CD14-positive monocyte (primary cell): ENCODE measurements at regions not wholly inside any gene's neighbourhood (a gene's known extent, or its start where the extent isn't known, plus 50 kb on each side); places are given as distances from the start of the nearest gene placed in this dataset.

Experiments
- DNase-seq, 3 donors: peaks; one replicate each; pipeline ENCODE4 v3.0.0-alpha.2; 2011 to 2022
- H2AFZ ChIP-seq: 2 replicates; pipeline ENCODE4 v1.6.0; 2012; ENCODE audit warnings: mild to moderate bottlenecking, low read depth, low read length, inconsistent platforms; ENCODE audit not compliant: insufficient read depth, poor library complexity, severe bottlenecking
- H3K27ac ChIP-seq, 2 donors: 1 replicate in 1 of 2; 2 replicates in 1 of 2; pipeline ENCODE4 v1.5.1; 2012 to 2013; ENCODE audit warnings: low read length in 2 of 2, control low read depth in 1 of 2, inconsistent platforms in 1 of 2, low read depth in 1 of 2, mild to moderate bottlenecking in 1 of 2
- H3K27me3 ChIP-seq, 2 donors: one replicate each; pipeline versions ENCODE4 v1.6.0 to v1.6.1; 2011 to 2013; ENCODE audit warnings: low read length in 2 of 2; ENCODE audit not compliant: control insufficient read depth in 2 of 2, insufficient read depth in 2 of 2
- H3K36me3 ChIP-seq, 2 donors: replicated peaks in 1 of 2; 1 replicate in 1 of 2; 2 replicates in 1 of 2; pipeline versions ENCODE4 v1.5.1 to v1.6.1; 2012 to 2013; ENCODE audit warnings: low read length in 2 of 2, control low read depth in 1 of 2, inconsistent platforms in 1 of 2, mild to moderate bottlenecking in 1 of 2; ENCODE audit not compliant: insufficient read depth in 2 of 2, control insufficient read depth in 1 of 2
- H3K4me1 ChIP-seq, 2 donors: 1 replicate in 1 of 2; 2 replicates in 1 of 2; pipeline versions ENCODE4 v1.5.1 to v1.6.1; 2012 to 2013; ENCODE audit warnings: low read length in 2 of 2, control low read depth in 1 of 2, inconsistent platforms in 1 of 2, mild to moderate bottlenecking in 1 of 2, moderate library complexity in 1 of 2; ENCODE audit not compliant: insufficient read depth in 2 of 2, control insufficient read depth in 1 of 2
- H3K4me2 ChIP-seq: replicated peaks from 2 replicates; pipeline ENCODE3; 2012; ENCODE audit warnings: low read length, moderate library complexity, mild to moderate bottlenecking; ENCODE audit not compliant: poor library complexity, severe bottlenecking; ENCODE audit errors: extremely low read depth
- H3K4me3 ChIP-seq, 3 experiments: fragments of 200-600 bp in 1 of 3; sonication (generic) in 1 of 3; replicated peaks in 1 of 3; 1 replicate in 2 of 3; 2 replicates in 1 of 3; pipeline ENCODE4 v1.5.1; 2011 to 2013; ENCODE audit warnings: low read length in 3 of 3, mild to moderate bottlenecking in 3 of 3, control low read depth in 2 of 3, low read depth in 2 of 3, inconsistent platforms in 1 of 3, moderate library complexity in 1 of 3
- H3K79me2 ChIP-seq: 2 replicates; pipeline ENCODE4 v1.6.0; 2012; ENCODE audit warnings: mild to moderate bottlenecking, control low read depth, inconsistent platforms, low read length, moderate library complexity; ENCODE audit not compliant: insufficient read depth
- H3K9ac ChIP-seq: 2 replicates; pipeline ENCODE4 v1.6.0; 2017; ENCODE audit warnings: low read length, mild to moderate bottlenecking; ENCODE audit not compliant: insufficient read depth, poor library complexity, severe bottlenecking
- H3K9me3 ChIP-seq, 2 donors: replicated peaks in 1 of 2; 1 replicate in 1 of 2; 2 replicates in 1 of 2; pipeline versions ENCODE4 v1.5.1 to v1.6.1; 2012 to 2013; ENCODE audit warnings: low read length in 2 of 2, control low read depth in 1 of 2; ENCODE audit not compliant: control insufficient read depth in 1 of 2, insufficient read depth in 1 of 2
- H4K20me1 ChIP-seq: 2 replicates; pipeline ENCODE4 v1.6.0; 2012; ENCODE audit warnings: mild to moderate bottlenecking, low read length, control low read depth, moderate library complexity; ENCODE audit not compliant: insufficient read depth
- H3K27ac Mint-ChIP-seq, 7 donors: one replicate each; pipeline ENCODE4 v1.8.0; 2020; ENCODE audit warnings: mild to moderate bottlenecking in 7 of 7, mixed read lengths in 7 of 7, moderate library complexity in 6 of 7, inconsistent platforms in 2 of 7
- H3K27me3 Mint-ChIP-seq, 3 donors: one replicate each; pipeline ENCODE4 v1.8.0; 2021 to 2022; ENCODE audit warnings: low read depth in 3 of 3, mild to moderate bottlenecking in 3 of 3, mixed read lengths in 3 of 3, moderate library complexity in 3 of 3, inconsistent platforms in 1 of 3
- H3K36me3 Mint-ChIP-seq, 2 donors: one replicate each; pipeline ENCODE4 v1.8.0; 2020; ENCODE audit warnings: mixed read lengths in 2 of 2, inconsistent platforms in 1 of 2, mild to moderate bottlenecking in 1 of 2
- H3K4me1 Mint-ChIP-seq: one replicate; pipeline ENCODE4 v1.8.0; 2020; ENCODE audit warnings: mild to moderate bottlenecking, mixed read lengths
- H3K4me3 Mint-ChIP-seq, 2 donors: one replicate each; pipeline ENCODE4 v1.8.0; 2020; ENCODE audit warnings: mild to moderate bottlenecking in 2 of 2, mixed read lengths in 2 of 2, moderate library complexity in 1 of 2
- H3K9me3 Mint-ChIP-seq, 7 donors: one replicate each; pipeline ENCODE4 v1.8.0; 2020 to 2022; ENCODE audit warnings: mixed read lengths in 7 of 7, mild to moderate bottlenecking in 6 of 7, moderate library complexity in 6 of 7, inconsistent platforms in 2 of 7
- CTCF ChIP-seq: fragments of 200-600 bp; IDR thresholded peaks from one replicate; pipeline ENCODE4 v1.8.0; 2022; ENCODE audit warnings: antibody characterized with exemption, mild to moderate bottlenecking
- WGBS: methylation state at CpG from one replicate; pipeline ENCODE4 v1.1.5; 2013; ENCODE audit warnings: missing lambda C conversion rate; ENCODE audit not compliant: insufficient coverage; 5-methylcytosine and 5-hydroxymethylcytosine counted together
- intact Hi-C, 2 donors: fragments of 100-400 bp; cut with micrococcal nuclease; formaldehyde crosslinking; loops; one replicate each; pipeline versions ENCODE4 v1.15.0 to v1.15.1; 2023

GRCh38 chr1:204813522-204813921, 57.1 kb upstream of the NFASC start:
- H3K4me3 Mint-ChIP-seq = no peak overlapping the region
- Histone ChIP-seq H3K4me3 (no peak overlapping the region), H4K20me1 (no peaks in the 10 kb centered on the region), H3K9me3 (no peaks in the 10 kb centered on the region), H3K9ac (no peak overlapping the region), H2AFZ (no peak overlapping the region), H3K4me2 (no peak overlapping the region), H3K36me3 (no peaks in the 10 kb centered on the region), H3K4me1 (no peaks in the 10 kb centered on the region), H3K79me2 (no peaks in the 10 kb centered on the region), H3K27ac (no peak overlapping the region), H3K27me3 (no peaks in the 10 kb centered on the region)
- no peak for TF ChIP-seq CTCF
- intact Hi-C loops = no loop called here
- WGBS = 20% methylated on average over 1 of the region's 2 CpGs
- no peak overlapping the region for H3K27ac Mint-ChIP-seq
- H3K27me3 Mint-ChIP-seq = peaks cover 11 to 15% (median 12%) of the 10 kb centered on the region in 3 donors
- DNase-seq = no peak
- no peaks in the 10 kb centered on the region for H3K9me3 Mint-ChIP-seq
- H3K4me1 Mint-ChIP-seq = no peaks in the 10 kb centered on the region
- no peaks in the 10 kb centered on the region for H3K36me3 Mint-ChIP-seq

- no peaks in the 10 kb centered on the region for H3K36me3 ChIP-seq
- no peaks in the 10 kb centered on the region for H3K36me3 Mint-ChIP-seq
- H3K4me3 ChIP-seq = no peak overlapping the region
- no peak overlapping the region for H3K27ac ChIP-seq
- WGBS = 88% methylated on average over 3 of the region's 7 CpGs
- H3K9me3 Mint-ChIP-seq = no peaks in the 10 kb centered on the region
- H3K79me2 ChIP-seq = no peaks in the 10 kb centered on the region
- peaks cover 0 to 2% of the 10 kb centered on the region in 2 donors for H3K27me3 ChIP-seq
- peaks cover 11 to 15% (median 12%) of the 10 kb centered on the region in 3 donors for H3K27me3 Mint-ChIP-seq
- TF ChIP-seq CTCF = no peak
- H3K4me2 ChIP-seq = no peak overlapping the region
- H2AFZ ChIP-seq = no peak overlapping the region
- no peaks in the 10 kb centered on the region for H3K4me1 ChIP-seq
- no peak overlapping the region for H3K4me3 Mint-ChIP-seq
- H4K20me1 ChIP-seq = no peaks in the 10 kb centered on the region
- H3K9ac ChIP-seq = no peak overlapping the region
- H3K9me3 ChIP-seq = no peaks in the 10 kb centered on the region
- H3K4me1 Mint-ChIP-seq = no peaks in the 10 kb centered on the region
- DNase-seq = no peak
- intact Hi-C loops = no loop called here
- no peak overlapping the region for H3K27ac Mint-ChIP-seq
Observed at GRCh38 chr1:204814166-204814884, 56.3 kb upstream of the NFASC start.
